Liver (tissue), 8 donors: ENCODE measurements at regions not wholly inside any gene's neighbourhood (a gene's known extent, or its start where the extent isn't known, plus 50 kb on each side); places are given as distances from the start of the nearest gene placed in this dataset.

Experiments used
- DNase-seq: peaks from one replicate; pipeline ENCODE4 v3.0.0-alpha.2; 2017; ENCODE audit warnings: low spot score
- H3K27ac ChIP-seq, 2 donors: one replicate each; pipeline ENCODE4 v1.7.0; 2013; ENCODE audit warnings: inconsistent platforms in 2 of 2, low read length in 2 of 2, control low read depth in 1 of 2, low read depth in 1 of 2, mild to moderate bottlenecking in 1 of 2
- H3K27me3 ChIP-seq, 4 donors: one replicate each; pipeline versions ENCODE4 v1.6.1 to v1.7.0; 2013; ENCODE audit warnings: low read length in 3 of 4, inconsistent platforms in 1 of 4, mild to moderate bottlenecking in 1 of 4, moderate library complexity in 1 of 4; ENCODE audit not compliant: control insufficient read depth in 4 of 4, insufficient read depth in 4 of 4
- H3K36me3 ChIP-seq, 4 donors: one replicate each; pipeline versions ENCODE4 v1.6.1 to v1.7.0; 2013; ENCODE audit warnings: low read length in 3 of 4, mild to moderate bottlenecking in 3 of 4, low read depth in 1 of 4, moderate library complexity in 1 of 4; ENCODE audit not compliant: control insufficient read depth in 4 of 4, insufficient read depth in 3 of 4
- H3K4me1 ChIP-seq, 4 donors: one replicate each; pipeline versions ENCODE4 v1.6.1 to v1.7.0; 2013; ENCODE audit warnings: low read length in 3 of 4, mild to moderate bottlenecking in 3 of 4, moderate library complexity in 1 of 4; ENCODE audit not compliant: control insufficient read depth in 4 of 4, insufficient read depth in 4 of 4
- H3K4me3 ChIP-seq, 3 donors: one replicate each; pipeline versions ENCODE4 v1.6.1 to v1.7.0; 2013; ENCODE audit warnings: low read length in 3 of 3, control low read depth in 1 of 3, low read depth in 1 of 3, mild to moderate bottlenecking in 1 of 3
- H3K9ac ChIP-seq, 2 donors: one replicate each; pipeline ENCODE4 v1.7.0; 2013; ENCODE audit warnings: low read length in 2 of 2, mild to moderate bottlenecking in 2 of 2, moderate library complexity in 2 of 2, control low read depth in 1 of 2, low read depth in 1 of 2
- H3K9me3 ChIP-seq, 4 donors: one replicate each; pipeline versions ENCODE4 v1.6.1 to v1.7.0; 2013; ENCODE audit warnings: low read length in 3 of 4; ENCODE audit not compliant: control insufficient read depth in 4 of 4
- EGR1 ChIP-seq, 2 donors: IDR thresholded peaks; 2 replicates each; pipeline ENCODE4 v1.6.1; 2016 to 2018; ENCODE audit warnings: antibody characterized with exemption in 2 of 2, low read depth in 2 of 2
- FOXA1 ChIP-seq: IDR thresholded peaks from 2 replicates; pipeline ENCODE4 v1.6.1; 2016; ENCODE audit warnings: antibody characterized with exemption
- FOXA2 ChIP-seq: IDR thresholded peaks from 2 replicates; pipeline ENCODE4 v1.6.1; 2016; ENCODE audit warnings: antibody characterized with exemption
- GABPA ChIP-seq, 2 donors: IDR thresholded peaks in 1 of 2; conservative IDR thresholded peaks in 1 of 2; 2 replicates each; pipeline ENCODE4 v1.6.1; 2016; ENCODE audit warnings: antibody characterized with exemption in 2 of 2, mild to moderate bottlenecking in 1 of 2, moderate library complexity in 1 of 2
- HNF4A ChIP-seq, 2 donors: conservative IDR thresholded peaks; 2 replicates each; pipeline ENCODE4 v1.6.1; 2016; ENCODE audit warnings: antibody characterized with exemption in 2 of 2, mild to moderate bottlenecking in 2 of 2
- HNF4G ChIP-seq: IDR thresholded peaks from 2 replicates; pipeline ENCODE4 v1.6.1; 2016; ENCODE audit warnings: antibody characterized with exemption
- JUND ChIP-seq, 2 donors: IDR thresholded peaks; 2 replicates each; pipeline ENCODE4 v1.6.1; 2016; ENCODE audit warnings: antibody characterized with exemption in 2 of 2
- MAX ChIP-seq: IDR thresholded peaks from 2 replicates; pipeline ENCODE4 v1.6.1; 2016; ENCODE audit warnings: antibody characterized with exemption
- NR2F2 ChIP-seq: IDR thresholded peaks from 2 replicates; pipeline ENCODE4 v1.6.1; 2016; ENCODE audit warnings: antibody characterized with exemption
- RAD21 ChIP-seq, 2 donors: IDR thresholded peaks; 2 replicates each; pipeline ENCODE4 v1.6.1; 2016; ENCODE audit warnings: antibody characterized with exemption in 2 of 2, mild to moderate bottlenecking in 2 of 2
- RXRA ChIP-seq, 2 donors: IDR thresholded peaks; 2 replicates each; pipeline ENCODE4 v1.6.1; 2017 to 2018; ENCODE audit warnings: antibody characterized with exemption in 2 of 2, mild to moderate bottlenecking in 1 of 2
- SP1 ChIP-seq: IDR thresholded peaks from 2 replicates; pipeline ENCODE4 v1.6.1; 2018; ENCODE audit warnings: antibody characterized with exemption, mild to moderate bottlenecking
- TAF1 ChIP-seq: conservative IDR thresholded peaks from 2 replicates; pipeline ENCODE4 v1.6.1; 2016; ENCODE audit warnings: antibody characterized with exemption, mild to moderate bottlenecking
- YY1 ChIP-seq: IDR thresholded peaks from 2 replicates; pipeline ENCODE4 v1.6.1; 2016; ENCODE audit warnings: antibody characterized with exemption, mild to moderate bottlenecking
- ZBTB33 ChIP-seq: IDR thresholded peaks from 2 replicates; pipeline ENCODE4 v1.6.1; 2016; ENCODE audit warnings: antibody characterized with exemption
- WGBS: extraction: QIAGEN DNeasy Blood & Tissue Kit; methylation state at CpG from one replicate; pipeline ENCODE4 v1.1.7; 2013; 5-methylcytosine and 5-hydroxymethylcytosine counted together
- TF ChIP-seq, protein P1 (sequence below): fragments of 150-350 bp; IDR thresholded peaks from 2 replicates; pipeline ENCODE4 v1.5.1; 2017; ENCODE audit warnings: improper control_type of control experiment, low read depth, low read length; ENCODE audit not compliant: missing input control
- TF ChIP-seq, protein P2 (sequence below): IDR thresholded peaks from 2 replicates; pipeline ENCODE4 v1.6.1; 2016; ENCODE audit warnings: antibody characterized with exemption
- TF ChIP-seq, protein P3 (sequence below): IDR thresholded peaks from 2 replicates; pipeline ENCODE4 v1.6.1; 2016; ENCODE audit warnings: antibody characterized with exemption, mild to moderate bottlenecking
- donor health status: healthy.
- donor health status: healthy.
- donor health status: healthy.
- donor health status: healthy.
- donor health status: healthy.

GRCh38 chr20:1782181-1782580 lies 113.0 kb upstream of the SIRPA start:
- TF ChIP-seq HNF4G, result no peak
- no peak for TF ChIP-seq RAD21 (IDR thresholded peaks at IDR 0.05)
- TF ChIP-seq ZBTB33, result no peak
- TF ChIP-seq, protein P1, sequence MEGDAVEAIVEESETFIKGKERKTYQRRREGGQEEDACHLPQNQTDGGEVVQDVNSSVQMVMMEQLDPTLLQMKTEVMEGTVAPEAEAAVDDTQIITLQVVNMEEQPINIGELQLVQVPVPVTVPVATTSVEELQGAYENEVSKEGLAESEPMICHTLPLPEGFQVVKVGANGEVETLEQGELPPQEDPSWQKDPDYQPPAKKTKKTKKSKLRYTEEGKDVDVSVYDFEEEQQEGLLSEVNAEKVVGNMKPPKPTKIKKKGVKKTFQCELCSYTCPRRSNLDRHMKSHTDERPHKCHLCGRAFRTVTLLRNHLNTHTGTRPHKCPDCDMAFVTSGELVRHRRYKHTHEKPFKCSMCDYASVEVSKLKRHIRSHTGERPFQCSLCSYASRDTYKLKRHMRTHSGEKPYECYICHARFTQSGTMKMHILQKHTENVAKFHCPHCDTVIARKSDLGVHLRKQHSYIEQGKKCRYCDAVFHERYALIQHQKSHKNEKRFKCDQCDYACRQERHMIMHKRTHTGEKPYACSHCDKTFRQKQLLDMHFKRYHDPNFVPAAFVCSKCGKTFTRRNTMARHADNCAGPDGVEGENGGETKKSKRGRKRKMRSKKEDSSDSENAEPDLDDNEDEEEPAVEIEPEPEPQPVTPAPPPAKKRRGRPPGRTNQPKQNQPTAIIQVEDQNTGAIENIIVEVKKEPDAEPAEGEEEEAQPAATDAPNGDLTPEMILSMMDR, result no peak
- no peak for TF ChIP-seq HNF4A (conservative IDR thresholded peaks at IDR 0.05)
- TF ChIP-seq EGR1 (IDR thresholded peaks at IDR 0.05; ENCODE audit: low read depth in 2 of 2), result no peak
- no peak for TF ChIP-seq YY1
- no peak for TF ChIP-seq RXRA (IDR thresholded peaks at IDR 0.05)
- Histone ChIP-seq H3K27me3 (peaks cover 0 to 3% (median 0%) of the 10 kb centered on the region in 4 donors), H3K36me3 (no peaks in the 10 kb centered on the region), H3K27ac (no peak overlapping the region), H3K4me3 (no peak overlapping the region), H3K4me1 (peaks cover 0 to 6% (median 1%) of the 10 kb centered on the region in 4 donors), H3K9me3 (no peaks in the 10 kb centered on the region), H3K9ac (no peak overlapping the region)
- DNase-seq, result no peak
- WGBS, result 89% methylated on average over 3 of the region's 3 CpGs

DNA sequence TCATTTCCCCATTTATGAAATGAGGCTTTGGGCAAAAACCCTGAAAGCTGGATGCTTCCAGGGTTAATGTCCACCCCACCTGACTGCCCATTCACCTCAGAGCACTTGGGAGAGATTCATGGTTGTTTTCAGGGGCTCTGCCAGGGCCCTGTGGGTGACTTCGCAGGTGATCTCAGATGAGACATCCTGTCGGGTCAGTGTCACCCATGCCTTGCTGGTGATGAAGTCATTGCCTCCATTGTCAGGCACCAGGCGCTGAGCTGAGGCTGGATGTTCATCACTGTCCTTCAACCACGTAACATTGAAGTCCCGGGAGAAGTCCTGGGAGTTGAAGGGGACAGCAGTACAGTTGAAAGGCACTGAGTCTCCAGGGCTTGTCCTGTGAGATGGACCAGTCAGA lies 115.6 kb upstream of the SIRPA start:
- no peak for DNase-seq

More for the DNA sequence above, 115.6 kb upstream of the SIRPA start:
- TF ChIP-seq SP1, result no peak
- no peak for TF ChIP-seq GABPA (IDR thresholded peaks at IDR 0.05 in 1 of 2, conservative IDR thresholded peaks at IDR 0.05 in 1 of 2)
- no peak for TF ChIP-seq NR2F2
- TF ChIP-seq EGR1 (IDR thresholded peaks at IDR 0.05; ENCODE audit: low read depth in 2 of 2), result no peak
- no peak for TF ChIP-seq FOXA2
- no peak for TF ChIP-seq FOXA1
- TF ChIP-seq, protein P2, sequence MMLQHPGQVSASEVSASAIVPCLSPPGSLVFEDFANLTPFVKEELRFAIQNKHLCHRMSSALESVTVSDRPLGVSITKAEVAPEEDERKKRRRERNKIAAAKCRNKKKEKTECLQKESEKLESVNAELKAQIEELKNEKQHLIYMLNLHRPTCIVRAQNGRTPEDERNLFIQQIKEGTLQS, result no peak
- TF ChIP-seq RXRA (IDR thresholded peaks at IDR 0.05), result no peak
- no peak for TF ChIP-seq MAX
- no peak for TF ChIP-seq HNF4A (conservative IDR thresholded peaks at IDR 0.05)
- no peak for TF ChIP-seq TAF1
- TF ChIP-seq, protein P3, sequence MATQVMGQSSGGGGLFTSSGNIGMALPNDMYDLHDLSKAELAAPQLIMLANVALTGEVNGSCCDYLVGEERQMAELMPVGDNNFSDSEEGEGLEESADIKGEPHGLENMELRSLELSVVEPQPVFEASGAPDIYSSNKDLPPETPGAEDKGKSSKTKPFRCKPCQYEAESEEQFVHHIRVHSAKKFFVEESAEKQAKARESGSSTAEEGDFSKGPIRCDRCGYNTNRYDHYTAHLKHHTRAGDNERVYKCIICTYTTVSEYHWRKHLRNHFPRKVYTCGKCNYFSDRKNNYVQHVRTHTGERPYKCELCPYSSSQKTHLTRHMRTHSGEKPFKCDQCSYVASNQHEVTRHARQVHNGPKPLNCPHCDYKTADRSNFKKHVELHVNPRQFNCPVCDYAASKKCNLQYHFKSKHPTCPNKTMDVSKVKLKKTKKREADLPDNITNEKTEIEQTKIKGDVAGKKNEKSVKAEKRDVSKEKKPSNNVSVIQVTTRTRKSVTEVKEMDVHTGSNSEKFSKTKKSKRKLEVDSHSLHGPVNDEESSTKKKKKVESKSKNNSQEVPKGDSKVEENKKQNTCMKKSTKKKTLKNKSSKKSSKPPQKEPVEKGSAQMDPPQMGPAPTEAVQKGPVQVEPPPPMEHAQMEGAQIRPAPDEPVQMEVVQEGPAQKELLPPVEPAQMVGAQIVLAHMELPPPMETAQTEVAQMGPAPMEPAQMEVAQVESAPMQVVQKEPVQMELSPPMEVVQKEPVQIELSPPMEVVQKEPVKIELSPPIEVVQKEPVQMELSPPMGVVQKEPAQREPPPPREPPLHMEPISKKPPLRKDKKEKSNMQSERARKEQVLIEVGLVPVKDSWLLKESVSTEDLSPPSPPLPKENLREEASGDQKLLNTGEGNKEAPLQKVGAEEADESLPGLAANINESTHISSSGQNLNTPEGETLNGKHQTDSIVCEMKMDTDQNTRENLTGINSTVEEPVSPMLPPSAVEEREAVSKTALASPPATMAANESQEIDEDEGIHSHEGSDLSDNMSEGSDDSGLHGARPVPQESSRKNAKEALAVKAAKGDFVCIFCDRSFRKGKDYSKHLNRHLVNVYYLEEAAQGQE, result no peak
- TF ChIP-seq ZBTB33, result no peak
- no peak for TF ChIP-seq JUND (IDR thresholded peaks at IDR 0.05)
- TF ChIP-seq RAD21 (IDR thresholded peaks at IDR 0.05), result no peak
- no peak for TF ChIP-seq YY1
- TF ChIP-seq, protein P1, result no peak
- 89% methylated on average over 5 of the region's 5 CpGs for WGBS
- Histone ChIP-seq H3K4me1 (peaks cover 0 to 12% (median 8%) of the 10 kb centered on the region in 4 donors), H3K9me3 (no peaks in the 10 kb centered on the region), H3K27ac (no peak overlapping the region), H3K27me3 (peaks cover 0 to 3% (median 0%) of the 10 kb centered on the region in 4 donors), H3K4me3 (no peak overlapping the region), H3K9ac (no peak overlapping the region), H3K36me3 (no peaks in the 10 kb centered on the region)
